GM06990 (cell line): ENCODE measurements at regions not wholly inside any gene's neighbourhood (a gene's known extent, or its start where the extent isn't known, plus 50 kb on each side); places are given as distances from the start of the nearest gene placed in this dataset.

Source experiments
- DNase-seq: peaks from one replicate; pipeline ENCODE4 v3.0.0-alpha.2; 2011; ENCODE audit not compliant: insufficient read length; ENCODE audit errors: extremely low read depth
- H3K27me3 ChIP-seq: replicated peaks from 2 replicates; pipeline ENCODE4 v1.6.0; 2011; ENCODE audit warnings: low read length; ENCODE audit not compliant: control insufficient read depth, insufficient read depth
- H3K36me3 ChIP-seq: 2 replicates; pipeline ENCODE4 v1.5.1; 2011; ENCODE audit warnings: low read length; ENCODE audit not compliant: control insufficient read depth, insufficient read depth
- H3K4me3 ChIP-seq: replicated peaks from 2 replicates; pipeline ENCODE4 v1.5.1; 2011; ENCODE audit warnings: low read depth, mild to moderate bottlenecking, control low read depth, low read length
- CTCF ChIP-seq: IDR thresholded peaks from 2 replicates; pipeline ENCODE4 v1.5.1; 2011; ENCODE audit warnings: low read length, control low read depth, mild to moderate bottlenecking, inconsistent platforms; ENCODE audit not compliant: insufficient read depth, poor library complexity, severe bottlenecking

GRCh38 chr21:15644489-15644888, 85.3 kb upstream of the USP25 start:
- no peaks in the 10 kb centered on the region for H3K36me3 ChIP-seq
- no peak overlapping the region for H3K4me3 ChIP-seq
- TF ChIP-seq CTCF, result no peak
- no peak for DNase-seq
- H3K27me3 ChIP-seq, result no peaks in the 10 kb centered on the region

GRCh38 chr21:15645830-15646229, 84.0 kb upstream of the USP25 start:
- no peak for TF ChIP-seq CTCF
- no peak for DNase-seq
- no peak overlapping the region for H3K4me3 ChIP-seq
- no peaks in the 10 kb centered on the region for H3K27me3 ChIP-seq
- H3K36me3 ChIP-seq, result no peaks in the 10 kb centered on the region

- no peaks in the 10 kb centered on the region for H3K27me3 ChIP-seq
- no peak for TF ChIP-seq CTCF
- DNase-seq, result no peak
- no peak overlapping the region for H3K4me3 ChIP-seq
- no peaks in the 10 kb centered on the region for H3K36me3 ChIP-seq
Measured at GRCh38 chr21:15650735-15651134, 79.0 kb upstream of the USP25 start.

- Histone ChIP-seq H3K27me3 (no peaks in the 10 kb centered on the region), H3K4me3 (no peak overlapping the region), H3K36me3 (no peaks in the 10 kb centered on the region)
- no peak for DNase-seq
- no peak for TF ChIP-seq CTCF
Measured at GRCh38 chr21:15651172-15651571, 78.6 kb upstream of the USP25 start.

GRCh38 chr21:15653710-15654109, 76.1 kb upstream of the USP25 start:
- DNase-seq, result no peak
- no peak for TF ChIP-seq CTCF

GRCh38 chr21:15654171-15654570, 75.6 kb upstream of the USP25 start:
- no peak for DNase-seq
- H3K27me3 ChIP-seq, result no peaks in the 10 kb centered on the region
- no peak overlapping the region for H3K4me3 ChIP-seq
- no peak for TF ChIP-seq CTCF
- no peaks in the 10 kb centered on the region for H3K36me3 ChIP-seq

More at GRCh38 chr21:15653710-15654109, 76.1 kb upstream of the USP25 start:
- no peaks in the 10 kb centered on the region for H3K36me3 ChIP-seq
- no peaks in the 10 kb centered on the region for H3K27me3 ChIP-seq
- no peak overlapping the region for H3K4me3 ChIP-seq
